ENCODE measurements at regions not wholly inside any gene's neighbourhood (a gene's known extent, or its start where the extent isn't known, plus 50 kb on each side); places are given as distances from the start of the nearest gene placed in this dataset.

DNA sequence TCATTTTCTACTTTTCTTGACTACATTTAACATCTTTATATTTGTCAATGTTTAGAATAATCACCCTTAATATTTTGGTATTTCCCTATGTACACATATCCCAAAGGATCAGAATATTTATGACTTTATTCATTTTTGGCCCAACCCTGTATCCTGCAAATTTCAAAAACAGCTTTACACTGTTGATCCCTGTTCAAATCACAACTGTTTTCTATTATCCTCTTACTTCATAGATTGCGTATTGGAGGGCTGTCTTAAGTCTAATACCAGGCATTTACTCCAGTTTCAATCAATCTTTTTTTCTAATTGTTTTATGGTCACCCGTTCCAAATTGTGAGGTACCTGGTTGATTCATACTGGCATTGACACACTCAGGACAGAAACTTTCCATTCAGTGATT lies 107.9 kb downstream of the RPL22L1 start:
- Histone ChIP-seq H3K4me2 (ENCODE audit: insufficient read depth, low read length) (no peak overlapping the region), H3K36me3 (ENCODE audit: control insufficient read depth in 2 of 2, extremely low read depth in 1 of 2, insufficient read depth in 2 of 2, low read length in 2 of 2) (no peaks in the 10 kb centered on the region), H3K9me1 (replicated peaks; ENCODE audit: control insufficient read depth, extremely low read depth, insufficient read depth, low read length) (no peaks in the 10 kb centered on the region), H3K27ac (ENCODE audit: insufficient read depth, low read depth, low read length) (no peak overlapping the region), H3K4me3 (replicated peaks in 1 of 3; ENCODE audit: insufficient read depth in 1 of 3, low read depth in 1 of 3, low read length in 3 of 3) (no peak overlapping the region), H3K27me3 (ENCODE audit: control insufficient read depth in 2 of 2, insufficient read depth in 2 of 2, low read length in 2 of 2) (no peaks in the 10 kb centered on the region), H3K4me1 (ENCODE audit: control insufficient read depth, extremely low read depth, insufficient read depth, low read length) (peaks cover 19% of the 10 kb centered on the region), H4K20me1 (replicated peaks; ENCODE audit: control insufficient read depth, extremely low read depth, insufficient read depth, low read length) (no peaks in the 10 kb centered on the region), H2AFZ (ENCODE audit: low read depth, low read length) (no peak overlapping the region), H3K9me3 (replicated peaks; ENCODE audit: control insufficient read depth, insufficient read depth, low read length) (no peaks in the 10 kb centered on the region), H3K9ac (replicated peaks; ENCODE audit: extremely low read depth, insufficient read depth, low read length) (no peak overlapping the region), H3K79me2 (ENCODE audit: control insufficient read depth, insufficient read depth, low read length) (no peaks in the 10 kb centered on the region)
- dilution Hi-C loops (cut with MboI; ENCODE audit: extremely low pct_ligation_motif_present, low sequenced_read_pairs) (no loop called here), intact Hi-C loops (cut with micrococcal nuclease) (no loop called here)
- ChIA-PET CTCF (interaction anchor here (1.2 to 2.9 kb wide), 4 partner anchors 16 to 348 kb away, joined by 4 to 12 read pairs (median 6); no protein-coding TSS in a partner anchor), POLR2A (no interaction called here)
- FAIRE-seq, result no peak
- BruUV-seq (replicated peaks), result no TSS peak
- no peak for DNase-seq (ENCODE audit: low read depth, low spot score)
- TF ChIP-seq GATA2 (IDR thresholded peaks at IDR 0.05; ENCODE audit: insufficient read depth, insufficient read length, low read depth, low read length) (no peak), FOS (IDR thresholded peaks at IDR 0.05; ENCODE audit: borderline replicate concordance, insufficient read depth, low read length) (no peak), EZH2 (IDR thresholded peaks at IDR 0.05; ENCODE audit: borderline replicate concordance, low read depth, low read length, severe bottlenecking) (no peak), POLR2AphosphoS5 (IDR thresholded peaks at IDR 0.05; ENCODE audit: insufficient read depth, low read depth, low read length) (no peak), MYC (IDR thresholded peaks at IDR 0.05; ENCODE audit: low read depth, low read length) (no peak), POLR2A (IDR thresholded peaks at IDR 0.05; ENCODE audit: low read depth, low read length) (no peak), JUN (IDR thresholded peaks at IDR 0.05; ENCODE audit: borderline replicate concordance, insufficient read depth, insufficient read length, low read depth) (no peak)
- TF ChIP-seq, protein P1, sequence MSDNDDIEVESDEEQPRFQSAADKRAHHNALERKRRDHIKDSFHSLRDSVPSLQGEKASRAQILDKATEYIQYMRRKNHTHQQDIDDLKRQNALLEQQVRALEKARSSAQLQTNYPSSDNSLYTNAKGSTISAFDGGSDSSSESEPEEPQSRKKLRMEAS (IDR thresholded peaks at IDR 0.05; ENCODE audit: insufficient read depth, insufficient read length), result no peak
- TF ChIP-seq, protein P2, sequence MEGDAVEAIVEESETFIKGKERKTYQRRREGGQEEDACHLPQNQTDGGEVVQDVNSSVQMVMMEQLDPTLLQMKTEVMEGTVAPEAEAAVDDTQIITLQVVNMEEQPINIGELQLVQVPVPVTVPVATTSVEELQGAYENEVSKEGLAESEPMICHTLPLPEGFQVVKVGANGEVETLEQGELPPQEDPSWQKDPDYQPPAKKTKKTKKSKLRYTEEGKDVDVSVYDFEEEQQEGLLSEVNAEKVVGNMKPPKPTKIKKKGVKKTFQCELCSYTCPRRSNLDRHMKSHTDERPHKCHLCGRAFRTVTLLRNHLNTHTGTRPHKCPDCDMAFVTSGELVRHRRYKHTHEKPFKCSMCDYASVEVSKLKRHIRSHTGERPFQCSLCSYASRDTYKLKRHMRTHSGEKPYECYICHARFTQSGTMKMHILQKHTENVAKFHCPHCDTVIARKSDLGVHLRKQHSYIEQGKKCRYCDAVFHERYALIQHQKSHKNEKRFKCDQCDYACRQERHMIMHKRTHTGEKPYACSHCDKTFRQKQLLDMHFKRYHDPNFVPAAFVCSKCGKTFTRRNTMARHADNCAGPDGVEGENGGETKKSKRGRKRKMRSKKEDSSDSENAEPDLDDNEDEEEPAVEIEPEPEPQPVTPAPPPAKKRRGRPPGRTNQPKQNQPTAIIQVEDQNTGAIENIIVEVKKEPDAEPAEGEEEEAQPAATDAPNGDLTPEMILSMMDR (IDR thresholded peaks at IDR 0.05; ENCODE audit: extremely low read depth in 1 of 2, insufficient read depth in 1 of 2, low read depth in 1 of 2, low read length in 2 of 2), result no peak
